GM12878 (cell line): ENCODE measurements at regions not wholly inside any gene's neighbourhood (a gene's known extent, or its start where the extent isn't known, plus 50 kb on each side); places are given as distances from the start of the nearest gene placed in this dataset.
A peak's percentile ranks its signal among the peaks of the same experiment; 100 is the strongest.

Experiments
- ATAC-seq: fragments of 200-7000 bp; cut with Tn5 transposase; 3 replicates; pipeline ENCODE4 v1.9.1; 2020; ENCODE audit warnings: mild to moderate bottlenecking, moderate library complexity
- BruUV-seq: library from RNA; stranded (reverse); fragments of 400-500 nt; replicated peaks from 2 replicates; lab custom pipeline; 2021; lab: Mats Ljungman, UMichigan
- CTCF ChIA-PET: fragments of 300-600 bp; sonication (Branson Sonifier 250); formaldehyde crosslinking; extraction: SDS; loops from one replicate; lab custom pipeline; 2021; ENCODE audit warnings: inconsistent platforms; lab: Yijun Ruan, JAX
- POLR2A ChIA-PET: fragments of 350-600 bp; formaldehyde crosslinking; extraction: SDS; loops from one replicate; lab custom pipeline; 2021; ENCODE audit warnings: inconsistent platforms; lab: Charles Lee
- RAD21 ChIA-PET: fragments of 300-600 bp; sonication (Branson Sonifier 250); formaldehyde crosslinking; loops from one replicate; lab custom pipeline; 2023; ENCODE audit warnings: antibody characterized with exemption; ENCODE audit not compliant: unreplicated experiment; lab: Charles Lee
- SMC1A ChIA-PET: fragments of 300-600 bp; sonication (Branson Sonifier 250); formaldehyde crosslinking; loops from one replicate; lab custom pipeline; 2023; ENCODE audit not compliant: unreplicated experiment, uncharacterized antibody; lab: Charles Lee
- DNase-seq: peaks from one replicate; pipeline ENCODE4 v3.0.0-alpha.2; 2011; ENCODE audit warnings: low read depth, low spot score
- FAIRE-seq: peaks from 3 replicates; lab custom pipeline; 2011; peaks lifted over from hg19 to GRCh38; lab: Jason Lieb, UNC
- H2AFZ ChIP-seq: 2 replicates; pipeline ENCODE4 v1.6.0; 2011; ENCODE audit warnings: low read depth, low read length, control low read depth; ENCODE audit not compliant: control insufficient read depth
- H3K27ac ChIP-seq: 2 replicates; pipeline ENCODE4 v1.5.1; 2011; ENCODE audit warnings: control low read depth; ENCODE audit not compliant: control insufficient read depth, insufficient read depth
- H3K27me3 ChIP-seq, 2 experiments: replicated peaks in 1 of 2; 2 replicates each; pipeline versions ENCODE4 v1.6.0 to v1.6.1; 2011; ENCODE audit warnings: low read length in 1 of 2; ENCODE audit not compliant: control insufficient read depth in 2 of 2, insufficient read depth in 2 of 2
- H3K36me3 ChIP-seq, 2 experiments: 2 replicates each; pipeline ENCODE4 v1.5.1; 2011; ENCODE audit warnings: low read length in 1 of 2; ENCODE audit not compliant: control insufficient read depth in 2 of 2, insufficient read depth in 2 of 2
- H3K4me1 ChIP-seq: 2 replicates; pipeline ENCODE4 v1.6.1; 2011; ENCODE audit warnings: mild to moderate bottlenecking, low read length, moderate library complexity, mixed read lengths; ENCODE audit not compliant: control insufficient read depth, insufficient read depth
- H3K4me2 ChIP-seq: 2 replicates; pipeline ENCODE4 v1.6.0; 2011; ENCODE audit warnings: control low read depth; ENCODE audit not compliant: control insufficient read depth, insufficient read depth
- H3K4me3 ChIP-seq: fragments of 200-600 bp; sonication (generic); 2 replicates; pipeline ENCODE4 v1.5.1; 2016
- H3K79me2 ChIP-seq: 2 replicates; pipeline ENCODE4 v1.6.0; 2011; ENCODE audit warnings: low read length; ENCODE audit not compliant: control insufficient read depth, insufficient read depth
- H3K9ac ChIP-seq: 2 replicates; pipeline ENCODE4 v1.8.0; 2011; ENCODE audit warnings: low read length, control low read depth, mixed read lengths; ENCODE audit not compliant: control insufficient read depth, insufficient read depth
- H3K9me3 ChIP-seq: replicated peaks from 3 replicates; pipeline ENCODE4 v1.5.1; 2011; ENCODE audit warnings: mild to moderate bottlenecking, low read length; ENCODE audit not compliant: control insufficient read depth, insufficient read depth
- H4K20me1 ChIP-seq: 2 replicates; pipeline ENCODE4 v1.6.0; 2011; ENCODE audit not compliant: control insufficient read depth, insufficient read depth
- CTCF ChIP-seq, 3 experiments: IDR thresholded peaks in 2 of 3; conservative IDR thresholded peaks in 1 of 3; 2 replicates each; pipeline ENCODE4 v1.5.1; 2011; ENCODE audit warnings: low read depth in 3 of 3, low read length in 3 of 3, mild to moderate bottlenecking in 3 of 3, control low read depth in 2 of 3, moderate library complexity in 2 of 3, inconsistent platforms in 1 of 3, mixed read lengths in 1 of 3; ENCODE audit not compliant: control insufficient read depth in 2 of 3, insufficient read depth in 1 of 3; ENCODE audit errors: extremely low read depth in 1 of 3
- E2F4 ChIP-seq: IDR thresholded peaks from 2 replicates; pipeline ENCODE4 v1.6.1; 2012; ENCODE audit warnings: low read depth, low read length, improper control_type of control experiment
- SMC3 ChIP-seq: IDR thresholded peaks from 2 replicates; pipeline ENCODE4 v1.6.1; 2011; ENCODE audit warnings: low read length, improper control_type of control experiment, borderline replicate concordance
- SPI1 ChIP-seq: IDR thresholded peaks from 2 replicates; pipeline ENCODE4 v1.6.1; 2011; ENCODE audit warnings: low read depth, mild to moderate bottlenecking, low read length, moderate library complexity, borderline replicate concordance; ENCODE audit not compliant: insufficient read depth
- SREBF1 ChIP-seq: IDR thresholded peaks from 2 replicates; pipeline ENCODE4 v1.6.1; 2012; ENCODE audit warnings: mild to moderate bottlenecking, low read length
- ZNF592 ChIP-seq: fragments of 450-650 bp; IDR thresholded peaks from 2 replicates; pipeline ENCODE4 v1.6.1; 2017; ENCODE audit warnings: mild to moderate bottlenecking, moderate library complexity
- WGBS: methylation state at CpG from one replicate; pipeline ENCODE4 v1.1.6; 2016; ENCODE audit warnings: low lambda C conversion rate; ENCODE audit not compliant: insufficient replicate concordance, insufficient coverage; ENCODE audit errors: missing lambda C conversion rate; 5-methylcytosine and 5-hydroxymethylcytosine counted together
- in situ Hi-C: fragments of 300-500 bp; cut with MboI; formaldehyde crosslinking; loops from 9 replicates; pipeline ENCODE4 v1.14.3; 2018; ENCODE audit warnings: mixed read lengths
- intact Hi-C: fragments of 100-400 bp; cut with micrococcal nuclease; formaldehyde crosslinking; loops from one replicate; pipeline ENCODE4 v1.14.2; 2022; ENCODE audit not compliant: unreplicated experiment

- ChIA-PET POLR2A (no interaction called here), RAD21 (no interaction called here), SMC1A (interaction anchor here (0.9 to 1.0 kb wide), 2 partner anchors 333 to 336 kb away, joined by 3 to 4 read pairs; no protein-coding TSS in a partner anchor), CTCF (interaction anchor here (0.6 to 1.5 kb wide), 6 partner anchors 14 to 533 kb away, joined by 3 to 8 read pairs (median 4); no protein-coding TSS in a partner anchor)
- in situ Hi-C loops (no loop called here), intact Hi-C loops (loop anchor here (2.0 kb wide), 1 partner anchor 332 kb away; no protein-coding TSS in a partner anchor)
- H2AFZ ChIP-seq, result no peak overlapping the region
- H4K20me1 ChIP-seq, result no peaks in the 10 kb centered on the region
- DNase-seq, result no peak
- H3K27ac ChIP-seq, result no peak overlapping the region
- no TSS peak for BruUV-seq
- FAIRE-seq, result no peak
- H3K27me3 ChIP-seq, result no peaks in the 10 kb centered on the region
- H3K4me3 ChIP-seq, result no peak overlapping the region
- no peak overlapping the region for H3K9ac ChIP-seq
- peak; percentile 22; the same call in 1 of the 2 replicates for TF ChIP-seq SMC3
- TF ChIP-seq CTCF (IDR thresholded peaks at IDR 0.05 in 2 of 3, conservative IDR thresholded peaks at IDR 0.05 in 1 of 3; ENCODE audit: control insufficient read depth in 2 of 3, extremely low read depth in 1 of 3, insufficient read depth in 1 of 3, low read depth in 3 of 3, low read length in 3 of 3), result peak in 1 of 3 experiments; percentile 9; a peak in 1 of 6 replicates
- no peak for TF ChIP-seq ZNF592
- no peak for TF ChIP-seq SPI1
- TF ChIP-seq E2F4, result no peak
- TF ChIP-seq SREBF1, result no peak
- no peak overlapping the region for H3K4me2 ChIP-seq
- no peak for ATAC-seq
- WGBS, result 0% methylated on average over 4 of the region's 4 CpGs
- no peaks in the 10 kb centered on the region for H3K4me1 ChIP-seq
- no peaks in the 10 kb centered on the region for H3K9me3 ChIP-seq
- no peaks in the 10 kb centered on the region for H3K36me3 ChIP-seq
- no peaks in the 10 kb centered on the region for H3K79me2 ChIP-seq
Observed at GRCh38 chr7:80392229-80393169, 119.4 kb downstream of the GNAT3 start.
